GM19372 (cell line): ENCODE measurements at regions not wholly inside any gene's neighbourhood (a gene's known extent, or its start where the extent isn't known, plus 50 kb on each side); places are given as distances from the start of the nearest gene placed in this dataset.
"Not testable (repeated sequence)": the region's sequence is repeated elsewhere in the genome, so short reads cannot be mapped to it uniquely, and the experiment has no call there.

Source experiments
- ATAC-seq: cut with Tn5 transposase; IDR thresholded peaks from one replicate; pipeline ENCODE4 v1.9.1; 2021; ENCODE audit warnings: mild to moderate bottlenecking, low read depth, moderate library complexity; ENCODE audit not compliant: unreplicated experiment

DNA sequence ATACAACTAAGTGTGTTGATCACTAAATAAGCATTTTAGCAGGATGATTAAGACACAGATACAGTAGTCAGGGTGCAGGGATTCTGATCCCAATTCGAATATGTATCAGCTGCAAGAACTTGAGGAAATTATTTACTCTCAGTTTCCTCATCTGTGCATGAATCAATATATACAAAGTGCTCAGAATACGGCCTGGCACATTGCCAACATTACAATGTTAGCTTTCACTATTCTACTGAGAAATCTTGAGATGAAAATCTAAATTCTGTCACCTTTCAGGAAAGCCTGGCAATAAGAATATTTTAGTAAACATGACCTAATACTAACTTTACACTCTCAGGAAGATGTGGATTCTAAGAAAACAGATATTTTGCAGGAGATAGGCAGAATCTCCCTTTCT is 1001.6 kb upstream of the IGFBP7 start:
- ATAC-seq: no peak

GRCh38 chr4:58093352-58093751 is 983.2 kb upstream of the IGFBP7 start:
- no peak for ATAC-seq

GRCh38 chr4:58090539-58090938 is 980.4 kb upstream of the IGFBP7 start:
- no peak for ATAC-seq

DNA sequence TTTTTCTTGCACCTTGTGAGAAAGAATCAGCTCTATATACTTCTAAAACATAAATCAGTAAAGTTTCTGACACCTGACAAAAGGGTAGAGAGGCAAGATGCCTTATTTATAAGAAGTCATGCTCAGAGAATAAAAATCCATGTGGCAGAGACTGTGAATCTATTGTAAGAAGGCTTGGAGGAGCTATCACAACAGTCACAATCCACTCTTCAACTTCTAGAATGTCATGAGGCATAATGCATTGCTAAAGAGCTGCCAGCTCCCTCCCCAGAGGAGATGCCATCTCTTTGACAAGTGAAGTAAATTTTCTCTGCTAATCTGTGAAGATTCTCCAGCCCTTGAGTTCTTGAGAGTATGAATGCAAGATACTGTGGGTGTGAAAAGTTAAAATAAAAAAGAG is 971.2 kb upstream of the IGFBP7 start:
- ATAC-seq: no peak

DNA sequence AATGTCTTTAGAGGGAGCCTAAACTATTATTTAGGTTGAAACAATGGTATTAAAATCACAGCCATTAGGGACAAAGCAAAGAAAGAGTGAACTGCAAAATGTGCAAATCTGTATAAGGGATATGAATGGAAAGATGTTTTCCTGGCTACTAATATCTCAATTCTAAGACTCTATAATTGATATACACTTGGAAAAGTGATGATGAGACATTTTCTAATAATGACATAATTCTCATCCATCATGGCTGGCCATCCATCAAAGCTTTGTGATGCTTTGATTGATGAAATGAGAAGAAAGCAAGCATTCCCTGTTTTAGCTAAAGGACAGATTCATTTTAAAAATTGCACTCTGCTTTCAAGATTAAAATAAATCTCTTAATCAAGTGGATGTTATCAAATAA is 965.5 kb upstream of the IGFBP7 start:
- no peak for ATAC-seq

DNA sequence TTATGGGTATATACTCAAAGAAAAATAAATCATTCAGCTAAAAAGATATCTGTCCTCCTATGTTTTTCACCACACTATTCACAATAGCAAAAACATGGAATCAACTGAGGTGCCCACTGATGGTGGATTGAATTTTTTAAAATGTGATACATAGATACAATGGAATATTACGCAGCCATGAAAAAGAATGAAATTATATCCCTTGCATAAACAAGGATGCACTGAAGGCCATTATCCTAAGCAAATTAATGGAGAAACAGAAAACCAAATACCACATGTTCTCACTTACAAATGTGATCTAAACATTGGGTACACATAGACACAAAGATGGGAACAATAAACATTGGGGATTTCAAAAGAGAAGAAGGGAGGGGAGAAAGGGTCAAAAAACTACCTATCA is 964.2 kb upstream of the IGFBP7 start:
- ATAC-seq: no peak

DNA sequence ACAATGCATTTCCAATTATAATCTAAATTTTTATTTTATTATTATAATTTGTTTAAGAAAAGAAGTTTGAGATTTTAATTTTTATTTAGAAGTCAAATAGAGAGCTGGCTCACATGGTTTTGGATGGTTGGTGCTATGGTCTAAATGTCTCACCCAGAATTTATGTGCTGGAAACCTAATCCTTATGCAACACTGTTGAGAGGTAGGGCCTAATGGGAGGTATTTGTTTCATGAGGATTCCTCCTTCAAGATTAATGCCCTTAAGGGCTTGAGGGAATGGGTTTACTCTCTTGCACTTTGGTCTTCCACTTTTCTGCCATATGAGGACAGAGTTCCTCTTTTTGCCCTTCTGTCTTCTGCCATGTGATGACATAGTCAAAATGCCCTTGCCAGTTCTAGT is 960.5 kb upstream of the IGFBP7 start:
- ATAC-seq: no peak

GRCh38 chr4:58064653-58065052 is 954.5 kb upstream of the IGFBP7 start:
- ATAC-seq: no peak

GRCh38 chr4:58063404-58064160 is 953.4 kb upstream of the IGFBP7 start:
- no peak for ATAC-seq

DNA sequence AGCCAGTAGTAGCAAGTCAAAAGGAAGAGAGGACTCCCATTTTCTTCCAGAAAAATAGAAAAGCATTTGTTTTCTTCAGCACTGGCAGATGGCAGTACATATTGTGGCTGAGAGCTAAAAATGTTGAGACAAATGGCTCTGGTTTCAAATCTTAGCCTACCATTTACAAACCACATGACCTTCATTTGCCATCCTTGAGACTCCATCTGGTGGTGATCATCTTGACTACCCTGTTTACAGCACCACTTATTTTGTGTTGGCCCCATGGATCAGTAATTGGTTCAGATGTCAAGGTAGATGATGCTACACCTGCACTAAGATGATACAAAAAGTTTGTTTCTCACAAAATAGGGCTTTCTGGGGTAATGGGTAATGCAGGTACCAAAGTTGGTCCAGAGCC is 951.8 kb upstream of the IGFBP7 start:
- ATAC-seq: no peak

DNA sequence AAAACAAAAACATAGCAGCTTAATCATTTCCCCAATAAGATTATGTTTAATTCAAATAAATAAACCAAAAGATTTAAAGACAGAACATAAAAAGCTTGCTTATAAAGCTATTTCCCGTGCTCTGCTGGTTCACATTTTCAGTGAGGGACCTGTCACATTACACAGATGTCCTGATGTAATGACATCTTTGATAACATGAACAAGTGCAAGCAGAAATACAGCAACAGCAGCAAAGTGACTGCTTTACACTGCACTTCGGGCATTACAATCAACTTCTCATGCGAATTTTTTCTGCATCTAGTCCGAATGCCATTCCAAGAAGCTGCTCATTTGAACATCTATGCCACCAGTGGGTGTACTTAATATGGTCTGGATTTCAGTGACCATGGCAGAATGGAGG is 940.3 kb upstream of the IGFBP7 start:
- ATAC-seq: no peak

GRCh38 chr4:58048491-58048890 is 938.3 kb upstream of the IGFBP7 start:
- no peak for ATAC-seq

DNA sequence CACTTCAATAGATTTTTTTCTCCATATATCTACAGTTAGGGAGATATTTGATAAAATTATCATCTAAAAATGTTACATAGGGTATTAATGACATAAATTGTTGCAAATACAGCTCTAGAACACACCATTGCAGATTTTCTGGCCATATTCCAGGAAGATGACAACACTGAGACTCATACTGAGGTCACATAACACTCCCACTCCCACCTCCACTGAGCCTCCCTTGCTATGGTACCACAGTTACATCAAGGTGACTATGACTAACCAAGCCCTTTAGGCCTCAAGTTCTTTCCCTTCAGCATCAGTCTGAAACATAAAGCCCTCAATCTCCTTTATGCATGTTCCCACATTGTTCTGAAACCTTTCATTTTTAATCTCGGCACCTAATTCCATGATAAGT is 932.0 kb upstream of the IGFBP7 start:
- ATAC-seq: no peak

- no peak for ATAC-seq
Observed at GRCh38 chr4:57993944-57994343, 883.8 kb upstream of the IGFBP7 start.

DNA sequence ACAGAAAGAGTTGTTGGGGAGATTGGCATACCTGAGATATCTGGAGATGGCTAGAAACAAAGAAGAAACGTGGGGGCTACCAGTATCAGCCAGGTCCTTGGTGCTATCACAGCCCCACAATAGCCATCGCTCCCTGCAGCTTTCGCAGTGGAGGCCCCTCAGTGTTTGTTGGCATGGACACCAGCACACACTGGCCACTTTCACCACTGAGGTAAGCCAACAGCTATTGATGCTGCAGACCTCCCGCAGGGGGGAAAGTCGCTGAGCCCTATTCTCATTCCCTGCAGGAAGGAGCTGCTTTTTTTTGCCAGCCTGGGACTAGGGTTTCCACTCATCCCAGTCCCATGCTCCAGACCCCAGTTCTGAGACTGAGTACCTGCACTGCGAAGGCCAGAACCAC is 879.2 kb upstream of the IGFBP7 start:
- ATAC-seq: no peak

GRCh38 chr4:57985161-57985560 is 875.0 kb upstream of the IGFBP7 start:
- no peak for ATAC-seq

GRCh38 chr4:57981123-57981522 is 870.9 kb upstream of the IGFBP7 start:
- ATAC-seq: no peak

DNA sequence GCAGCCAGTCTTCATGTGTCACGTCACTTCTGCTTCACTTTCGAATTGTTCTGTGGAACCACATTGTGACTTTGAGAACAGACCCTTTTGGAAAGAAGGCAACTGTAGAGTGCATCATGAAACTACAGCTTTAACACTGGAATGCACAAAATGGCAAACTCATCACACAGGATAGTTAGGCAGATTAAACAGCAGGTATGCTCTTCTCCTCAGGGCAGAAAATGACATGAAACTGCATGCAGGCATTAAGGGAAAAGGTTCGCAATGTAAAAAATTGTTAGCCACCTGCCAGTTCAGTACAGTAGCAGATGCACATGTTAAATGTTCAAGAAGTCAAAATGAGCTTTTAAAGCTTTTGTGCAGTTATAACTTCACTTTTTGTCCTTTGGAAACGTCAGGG is 864.6 kb upstream of the IGFBP7 start:
- no peak for ATAC-seq

DNA sequence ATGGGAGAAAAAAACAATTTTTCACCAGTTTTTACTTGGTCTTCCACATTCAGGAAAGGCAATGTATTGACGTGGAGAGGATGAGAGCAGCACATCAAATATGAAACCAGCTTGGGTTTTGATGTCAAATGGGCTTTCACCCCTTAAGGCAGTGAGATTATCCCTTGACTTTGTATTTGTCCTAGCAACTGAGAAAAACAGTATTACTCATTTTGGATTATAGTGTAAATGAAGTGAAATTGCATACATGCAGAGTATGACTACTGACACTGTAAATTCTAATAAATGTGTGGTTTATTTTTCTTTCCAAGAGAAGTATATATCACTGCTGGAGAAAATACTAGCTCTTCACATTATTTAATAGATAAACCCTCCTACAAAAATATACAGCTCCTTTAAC is 863.6 kb upstream of the IGFBP7 start:
- no peak for ATAC-seq

DNA sequence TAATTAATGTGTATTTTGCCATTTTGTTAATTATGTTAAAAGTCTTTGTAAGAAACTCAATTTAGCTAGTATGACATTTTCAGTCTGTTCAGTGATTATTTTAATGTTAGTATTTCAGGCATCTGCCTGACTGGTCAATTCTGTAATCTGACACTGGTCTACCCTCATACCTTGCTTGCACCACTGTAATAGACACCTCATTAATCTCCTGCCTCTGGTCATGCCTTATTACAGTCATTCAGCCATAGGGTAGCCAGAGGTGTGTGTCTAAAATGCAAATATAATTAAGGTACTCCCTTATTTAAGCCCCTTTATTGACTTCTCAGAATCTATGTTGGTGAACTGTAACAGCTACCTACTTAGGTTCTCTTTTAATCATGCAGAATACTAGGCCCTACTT is 861.1 kb upstream of the IGFBP7 start:
- no peak for ATAC-seq

- ATAC-seq: no peak
Observed at GRCh38 chr4:57966987-57967760, 857.0 kb upstream of the IGFBP7 start.

- ATAC-seq: not testable (repeated sequence)
Observed at GRCh38 chr4:57965431-57965830, 855.2 kb upstream of the IGFBP7 start.
